Fibroblast of the aortic adventitia (primary cell): ENCODE measurements at regions not wholly inside any gene's neighbourhood (a gene's known extent, or its start where the extent isn't known, plus 50 kb on each side); places are given as distances from the start of the nearest gene placed in this dataset.

Experiments
- DNase-seq: peaks from one replicate; pipeline ENCODE4 v3.0.0-alpha.2; 2010; ENCODE audit warnings: low read depth
- H3K4me3 ChIP-seq: 2 replicates; pipeline ENCODE4 v1.5.1; 2011; ENCODE audit warnings: low read depth, mild to moderate bottlenecking, control low read depth, low read length, moderate library complexity
- TF ChIP-seq, protein P1 (sequence below): IDR thresholded peaks from 2 replicates; pipeline ENCODE4 v1.5.1; 2011; ENCODE audit warnings: mild to moderate bottlenecking, low read length, control low read depth, inconsistent platforms; ENCODE audit not compliant: insufficient read depth

DNA sequence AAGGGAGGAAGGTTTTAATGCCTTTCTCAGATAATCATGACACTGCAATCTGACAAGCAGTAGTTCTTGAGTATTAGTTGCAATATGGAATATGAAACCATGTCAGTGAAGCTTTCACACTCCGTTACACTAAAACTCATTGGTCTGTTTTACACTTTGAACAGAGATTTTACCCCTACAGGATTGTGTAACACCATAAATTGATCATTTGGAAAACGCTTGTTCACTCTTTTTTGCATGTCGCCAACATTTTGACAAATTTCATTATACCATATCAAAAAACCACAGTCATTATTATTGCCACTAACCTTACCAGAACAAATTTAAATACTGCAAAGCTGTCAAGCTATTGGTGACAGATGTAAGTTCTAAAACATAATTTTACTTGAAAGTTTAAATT, 404.8 kb upstream of the THBS1 start:
- no peak overlapping the region for H3K4me3 ChIP-seq
- DNase-seq, result no peak
- TF ChIP-seq, protein P1, sequence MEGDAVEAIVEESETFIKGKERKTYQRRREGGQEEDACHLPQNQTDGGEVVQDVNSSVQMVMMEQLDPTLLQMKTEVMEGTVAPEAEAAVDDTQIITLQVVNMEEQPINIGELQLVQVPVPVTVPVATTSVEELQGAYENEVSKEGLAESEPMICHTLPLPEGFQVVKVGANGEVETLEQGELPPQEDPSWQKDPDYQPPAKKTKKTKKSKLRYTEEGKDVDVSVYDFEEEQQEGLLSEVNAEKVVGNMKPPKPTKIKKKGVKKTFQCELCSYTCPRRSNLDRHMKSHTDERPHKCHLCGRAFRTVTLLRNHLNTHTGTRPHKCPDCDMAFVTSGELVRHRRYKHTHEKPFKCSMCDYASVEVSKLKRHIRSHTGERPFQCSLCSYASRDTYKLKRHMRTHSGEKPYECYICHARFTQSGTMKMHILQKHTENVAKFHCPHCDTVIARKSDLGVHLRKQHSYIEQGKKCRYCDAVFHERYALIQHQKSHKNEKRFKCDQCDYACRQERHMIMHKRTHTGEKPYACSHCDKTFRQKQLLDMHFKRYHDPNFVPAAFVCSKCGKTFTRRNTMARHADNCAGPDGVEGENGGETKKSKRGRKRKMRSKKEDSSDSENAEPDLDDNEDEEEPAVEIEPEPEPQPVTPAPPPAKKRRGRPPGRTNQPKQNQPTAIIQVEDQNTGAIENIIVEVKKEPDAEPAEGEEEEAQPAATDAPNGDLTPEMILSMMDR, result no peak

DNA sequence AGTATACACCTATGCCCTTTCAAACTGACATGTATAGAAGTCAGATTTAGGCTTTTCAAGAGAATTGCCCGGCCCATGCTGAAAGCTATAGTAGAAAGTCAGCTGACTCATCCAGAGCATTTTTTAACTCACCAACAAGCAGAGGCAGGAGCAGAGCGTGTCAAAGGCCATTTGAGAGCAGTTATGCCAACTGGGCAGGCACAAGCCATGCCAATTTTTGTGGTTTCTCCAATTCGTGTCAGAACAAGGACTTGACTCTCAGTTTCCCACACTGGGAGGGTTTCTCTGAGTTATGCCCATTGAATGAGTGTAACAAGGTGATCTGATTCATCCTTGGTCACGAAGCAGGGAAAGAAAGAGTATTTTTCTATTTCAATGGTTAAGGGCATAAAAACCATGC, 403.3 kb upstream of the THBS1 start:
- TF ChIP-seq, protein P1, result no peak
- DNase-seq, result no peak
- H3K4me3 ChIP-seq, result no peak overlapping the region

DNA sequence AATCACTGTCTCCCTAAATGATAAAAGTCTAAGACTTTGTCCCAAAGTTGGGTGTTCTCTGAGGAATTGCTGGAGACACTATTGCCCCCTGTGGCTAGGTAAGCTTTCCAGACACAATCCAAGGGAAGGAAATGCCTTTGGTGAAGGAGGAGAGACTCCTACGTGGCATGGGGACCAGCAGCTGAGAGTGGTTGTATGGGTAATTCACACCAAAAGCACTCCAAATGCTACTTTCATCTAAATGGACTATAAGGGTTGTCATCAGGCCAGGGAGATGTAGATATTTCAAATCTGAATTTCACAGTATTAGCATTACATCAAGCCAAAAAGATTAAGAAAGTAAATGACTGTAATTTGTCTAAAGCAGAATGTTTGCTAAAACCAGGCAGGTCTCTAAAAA, 400.8 kb upstream of the THBS1 start:
- DNase-seq, result no peak
- TF ChIP-seq, protein P1, result no peak
- H3K4me3 ChIP-seq, result no peak overlapping the region

DNA sequence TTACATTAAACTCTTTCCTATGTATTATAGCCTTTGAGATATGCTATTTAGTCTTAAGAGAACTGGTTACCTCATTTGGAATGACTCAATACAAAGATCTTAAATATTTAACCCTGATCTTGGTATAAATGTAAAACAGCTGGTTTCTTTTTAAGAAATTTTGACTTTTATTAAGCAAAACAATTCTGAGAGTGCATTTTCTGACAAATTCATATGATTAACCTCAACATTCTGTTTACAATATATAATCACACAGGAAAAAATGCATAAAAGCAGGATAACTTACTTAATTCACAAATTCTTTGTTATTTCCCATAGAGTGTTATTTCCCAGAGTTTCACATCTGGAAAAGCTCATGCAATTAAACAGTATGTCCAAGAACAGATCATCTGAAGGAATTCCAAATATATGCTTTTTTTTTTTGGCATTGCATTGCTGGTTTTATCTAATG, 400.4 kb upstream of the THBS1 start:
- H3K4me3 ChIP-seq, result no peak overlapping the region
- peak; percentile 92 for DNase-seq
- TF ChIP-seq, protein P1, result no peak

GRCh38 chr15:39181056-39181747, 399.7 kb upstream of the THBS1 start:
- H3K4me3 ChIP-seq, result no peak overlapping the region
- TF ChIP-seq, protein P1, result no peak

DNA sequence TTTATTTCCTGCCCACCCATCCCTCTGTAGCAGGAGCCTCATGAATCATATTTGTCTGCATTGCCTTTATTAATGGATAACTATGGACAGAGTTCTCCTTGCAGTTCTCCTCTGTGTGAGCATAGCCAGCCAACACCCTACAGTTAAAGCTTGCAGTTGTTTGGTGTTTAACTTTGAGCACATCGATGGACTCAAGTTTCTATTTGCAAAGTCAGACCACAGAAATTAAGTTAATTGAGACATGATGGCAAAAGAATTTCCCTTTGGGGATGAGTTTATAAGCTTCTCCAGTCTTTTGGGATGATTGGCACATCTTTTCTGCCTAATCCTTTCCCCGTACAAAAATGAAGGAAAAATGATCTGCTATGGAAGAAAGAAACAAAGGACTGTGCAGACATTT, 398.9 kb upstream of the THBS1 start:
- TF ChIP-seq, protein P1, result no peak
- DNase-seq, result peak; percentile 36
- no peak overlapping the region for H3K4me3 ChIP-seq

More at GRCh38 chr15:39181056-39181747, 399.7 kb upstream of the THBS1 start:
- peak; percentile 30 for DNase-seq

DNA sequence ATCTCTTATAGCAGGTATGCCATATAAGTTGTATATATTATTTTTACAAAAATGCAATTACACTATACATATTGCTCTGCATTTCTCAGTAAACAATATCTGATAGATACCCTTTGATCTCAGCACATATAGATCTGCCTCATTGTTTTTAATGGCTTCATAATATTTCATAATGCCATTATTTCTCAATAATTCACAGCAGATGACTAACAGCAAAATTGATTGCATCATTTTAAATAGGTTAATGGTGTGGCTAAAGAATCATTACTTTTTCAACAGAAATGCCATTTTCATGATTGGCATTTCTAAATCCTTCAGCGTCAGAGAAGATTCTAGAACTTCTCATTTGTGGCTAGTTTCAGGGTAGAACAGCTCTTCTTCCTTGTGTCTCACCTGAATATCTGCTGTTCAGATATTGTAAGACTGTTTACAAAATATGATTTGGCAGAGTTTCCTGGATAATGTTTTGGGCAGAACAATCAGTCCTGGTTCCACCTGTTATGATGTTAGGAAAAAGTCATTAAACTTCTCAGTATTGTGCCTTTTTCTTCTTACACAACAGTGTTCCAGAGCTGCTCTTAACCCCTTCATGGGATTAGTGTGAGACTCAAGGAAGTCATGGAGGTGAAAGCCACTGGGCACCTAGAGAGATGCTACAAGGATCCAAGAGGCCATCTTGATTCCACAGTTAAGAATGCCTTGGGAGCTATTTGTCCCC, 397.6 kb upstream of the THBS1 start:
- no peak for DNase-seq
- TF ChIP-seq, protein P1, result no peak
- H3K4me3 ChIP-seq, result no peak overlapping the region
